COLO668 (cell line): ENCODE measurements at regions not wholly inside any gene's neighbourhood (a gene's known extent, or its start where the extent isn't known, plus 50 kb on each side); places are given as distances from the start of the nearest gene placed in this dataset.

ENCODE experiments used
- DNase-seq: peaks from one replicate; lab custom pipeline; 2025; ENCODE audit not compliant: unreplicated experiment; lab: John Stamatoyannopoulos, UW

DNA sequence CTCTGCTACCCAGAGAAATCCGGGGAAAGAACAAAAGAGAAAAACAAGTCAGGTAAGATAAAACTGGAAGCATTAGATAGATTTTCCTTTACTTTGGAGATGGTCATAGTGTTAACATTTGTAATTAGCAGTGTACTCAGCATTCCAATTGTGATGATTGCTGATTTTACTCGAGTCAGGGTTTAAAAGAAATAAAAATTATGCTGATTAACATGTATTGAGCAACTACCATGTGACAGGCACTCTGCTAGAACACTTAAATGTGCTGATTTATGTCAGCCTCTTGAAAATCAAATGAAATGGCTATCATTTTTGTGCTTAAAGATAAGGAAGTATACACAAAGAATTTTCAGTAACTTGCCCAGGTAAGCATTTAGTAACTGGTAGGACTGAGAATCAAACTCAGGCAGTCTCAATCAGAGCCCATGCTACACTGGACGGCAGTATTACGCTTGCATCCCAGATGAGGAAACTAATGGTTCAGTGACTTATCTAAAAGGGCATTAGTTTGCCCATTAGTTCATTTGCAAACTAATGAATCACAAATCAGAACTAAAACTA is 735.1 kb upstream of the SORCS1 start:
- DNase-seq = no peak

DNA sequence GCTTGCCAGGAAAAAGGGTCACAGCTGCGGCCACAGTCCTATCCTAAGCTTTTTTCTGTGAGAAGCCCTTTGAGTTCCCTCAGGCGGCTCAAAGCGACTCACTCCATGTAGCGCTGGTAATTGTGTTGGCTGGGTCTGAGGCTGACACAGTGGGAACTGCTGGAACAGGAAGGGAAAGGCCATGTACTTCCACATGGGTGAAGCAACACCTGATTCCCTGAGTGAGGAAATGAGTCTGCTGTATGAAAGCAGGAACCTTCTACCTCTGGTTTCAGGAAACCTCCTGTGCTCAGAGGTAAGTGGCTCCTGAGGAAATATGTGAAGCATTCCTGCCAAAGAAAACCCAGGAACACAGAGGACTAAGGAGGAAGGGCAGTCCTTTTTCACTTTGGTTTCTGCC is 734.6 kb upstream of the SORCS1 start:
- no peak for DNase-seq

DNA sequence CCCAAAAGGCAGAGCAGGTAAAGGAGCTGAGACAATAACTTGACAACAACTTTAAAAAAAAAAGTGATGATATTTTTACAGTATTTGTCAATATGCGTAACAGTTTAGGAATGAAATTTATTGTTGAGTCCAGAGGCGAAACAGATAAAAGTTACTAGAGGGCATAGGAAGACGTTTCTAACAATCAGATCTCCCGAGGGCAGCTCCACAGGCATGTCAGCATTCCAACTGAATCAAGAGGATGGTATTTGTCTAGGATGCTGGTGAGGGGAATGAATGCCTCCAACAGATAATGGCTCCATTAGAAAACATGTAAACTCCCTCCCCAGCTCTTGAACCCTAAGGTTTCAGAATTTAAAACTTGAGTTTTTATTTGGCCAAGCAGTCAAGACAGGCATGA is 733.9 kb upstream of the SORCS1 start:
- DNase-seq = no peak

DNA sequence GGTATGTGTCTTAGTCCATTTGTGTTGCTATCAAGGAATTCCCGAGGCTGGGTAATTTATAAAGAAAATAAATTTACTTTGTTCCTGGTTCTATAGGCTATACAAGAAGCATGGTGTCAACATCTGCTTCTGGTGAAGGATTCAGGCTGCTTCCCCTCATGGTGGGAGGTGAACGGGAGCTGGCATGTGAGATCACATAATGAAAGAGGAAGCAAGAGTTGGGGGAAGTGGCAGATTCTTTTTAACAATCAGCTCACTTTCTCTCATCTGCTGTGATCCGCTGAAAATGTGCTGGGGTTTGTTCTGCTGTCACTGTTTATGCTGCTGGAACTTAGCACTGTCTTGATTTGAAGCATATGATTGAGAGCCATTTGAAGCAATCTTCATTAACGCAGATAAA is 730.0 kb upstream of the SORCS1 start:
- no peak for DNase-seq

DNA sequence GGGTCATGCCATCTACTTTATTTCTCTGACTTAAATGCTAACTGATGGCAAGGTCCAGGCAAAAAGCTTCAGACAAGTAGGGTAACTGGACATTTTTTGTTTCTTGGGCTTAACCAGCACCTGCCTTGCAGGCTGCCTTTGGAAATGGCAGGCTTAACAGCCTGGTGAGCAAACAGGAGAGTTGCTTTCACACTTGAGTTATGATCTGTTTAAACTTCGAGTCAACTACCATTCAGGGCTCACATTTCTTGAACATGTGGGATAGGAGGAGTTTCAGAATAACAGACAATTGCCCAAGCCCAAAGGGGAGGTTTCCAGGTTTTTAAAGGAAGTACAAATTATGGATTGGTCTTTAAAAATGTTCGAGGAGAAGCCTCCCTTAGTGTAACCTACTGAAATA is 724.6 kb upstream of the SORCS1 start:
- no peak for DNase-seq

DNA sequence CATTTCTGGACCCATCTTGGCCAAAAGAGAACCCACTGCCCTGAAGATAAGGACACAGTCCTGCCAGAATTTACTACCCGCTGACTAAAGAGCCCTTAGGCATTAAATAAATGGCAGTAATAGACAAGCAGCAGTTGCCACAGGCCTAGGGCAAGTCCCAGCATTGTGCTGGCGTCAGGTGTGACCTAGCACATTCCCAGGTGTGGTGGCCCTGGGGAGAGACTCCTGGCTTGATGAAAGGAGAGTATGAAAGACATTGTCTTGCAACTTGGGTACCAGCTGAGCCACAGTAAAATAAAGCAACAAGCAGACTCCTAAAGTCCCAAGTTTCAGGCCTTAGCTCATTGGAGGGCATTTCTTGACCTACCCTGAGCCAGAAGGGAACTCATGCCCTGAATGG is 715.7 kb upstream of the SORCS1 start:
- no peak for DNase-seq

DNA sequence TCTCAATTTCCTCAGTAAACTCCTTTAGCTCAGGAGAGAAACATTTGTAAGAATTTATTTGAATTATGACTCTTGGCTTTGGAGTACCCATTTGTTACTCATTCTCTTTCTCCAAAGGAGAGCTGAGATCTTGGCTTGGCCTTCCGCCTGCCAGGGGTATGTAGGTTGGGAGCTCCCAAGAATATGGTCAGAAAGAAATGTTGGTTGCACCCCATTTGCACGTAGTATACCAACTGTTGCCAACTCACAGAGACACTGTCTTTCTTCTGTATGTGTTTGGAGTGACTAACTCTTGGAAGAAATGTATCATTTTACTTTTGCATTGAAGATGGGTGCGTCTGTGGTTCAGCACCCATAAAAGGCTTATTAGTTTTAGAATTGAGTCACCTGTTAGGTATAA is 708.5 kb upstream of the SORCS1 start:
- DNase-seq = no peak

DNA sequence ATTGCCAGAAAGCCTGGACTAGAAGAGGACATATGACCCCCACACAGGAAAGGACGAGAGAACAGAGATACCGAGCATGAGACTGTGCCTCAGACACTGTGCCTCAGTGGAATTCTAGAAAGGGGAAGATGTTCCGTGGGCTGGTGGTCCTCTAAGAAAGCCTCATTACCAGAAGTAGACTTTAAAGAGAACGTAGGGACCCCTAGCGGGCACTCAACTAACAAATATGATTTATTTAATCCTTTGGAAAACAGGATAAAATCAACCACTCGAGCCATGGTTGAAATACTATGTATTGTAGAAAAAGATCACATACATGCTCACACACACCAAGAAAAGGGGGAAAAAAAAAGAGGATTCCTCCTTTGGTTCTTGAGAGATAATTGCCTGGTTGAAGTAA is 701.2 kb upstream of the SORCS1 start:
- DNase-seq = no peak

DNA sequence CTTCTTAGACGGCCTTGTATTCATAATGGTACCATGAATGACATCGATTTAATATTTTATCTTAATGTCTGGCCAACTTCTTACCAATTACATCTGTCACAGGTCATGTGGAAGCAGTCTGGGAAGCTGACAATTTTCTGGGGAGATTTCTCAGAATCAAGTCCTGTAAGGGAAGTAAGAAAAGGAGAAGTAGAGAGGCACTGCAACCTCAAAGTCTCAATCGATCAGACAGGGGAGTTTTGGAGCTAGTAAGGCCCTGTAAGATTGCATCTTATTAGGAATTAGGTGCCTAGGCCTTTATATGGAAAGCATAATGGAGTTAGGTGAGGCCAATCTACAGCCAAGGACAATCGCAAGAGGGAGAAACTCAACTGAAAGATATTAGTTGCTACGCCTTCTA is 694.6 kb upstream of the SORCS1 start:
- no peak for DNase-seq

DNA sequence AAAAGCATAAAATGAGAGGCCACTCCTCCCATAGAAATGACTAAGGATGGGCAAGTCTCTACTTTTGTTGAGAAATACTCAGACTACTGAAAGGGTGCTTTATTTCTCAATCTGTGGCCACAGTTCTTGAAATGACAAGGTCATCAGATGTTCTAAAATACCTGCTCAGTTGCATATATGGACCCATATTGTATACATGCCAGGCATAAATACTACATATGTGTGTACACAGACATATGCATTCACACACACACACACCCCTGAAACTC is 691.5 kb upstream of the SORCS1 start:
- DNase-seq = no peak

DNA sequence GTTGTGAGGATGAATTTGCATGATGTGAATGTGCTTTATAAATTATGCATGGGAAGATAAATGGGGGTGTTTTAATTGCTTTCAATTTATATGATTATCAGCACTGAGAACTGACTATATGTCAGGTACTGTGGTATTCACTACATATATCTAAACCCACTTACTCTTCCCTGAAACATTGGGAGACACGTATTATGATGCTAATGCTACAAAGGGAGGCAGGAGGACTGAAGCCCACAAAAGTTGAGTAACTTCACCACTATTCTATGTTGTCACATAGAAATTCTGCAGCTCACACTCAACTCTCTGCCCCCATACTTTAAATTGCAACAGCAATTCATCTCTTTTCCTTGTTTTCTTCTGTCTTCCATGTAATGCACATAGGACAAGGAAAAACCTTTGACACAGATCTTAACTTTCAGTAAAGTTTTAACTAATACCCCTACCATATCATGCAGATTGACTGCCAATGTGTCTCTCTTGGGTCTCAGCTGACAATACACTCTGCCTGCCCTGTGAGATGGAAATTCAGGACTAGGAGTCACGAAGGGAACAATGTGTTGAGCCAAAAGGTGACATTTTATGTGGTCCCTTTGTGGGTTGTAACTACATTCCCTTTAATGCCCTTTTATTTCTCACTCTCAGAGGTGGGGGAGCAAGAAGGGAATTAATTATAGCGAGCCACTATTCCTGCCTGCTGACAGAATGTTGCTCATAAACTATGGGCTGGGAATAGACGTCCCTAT is 691.0 kb upstream of the SORCS1 start:
- no peak for DNase-seq

DNA sequence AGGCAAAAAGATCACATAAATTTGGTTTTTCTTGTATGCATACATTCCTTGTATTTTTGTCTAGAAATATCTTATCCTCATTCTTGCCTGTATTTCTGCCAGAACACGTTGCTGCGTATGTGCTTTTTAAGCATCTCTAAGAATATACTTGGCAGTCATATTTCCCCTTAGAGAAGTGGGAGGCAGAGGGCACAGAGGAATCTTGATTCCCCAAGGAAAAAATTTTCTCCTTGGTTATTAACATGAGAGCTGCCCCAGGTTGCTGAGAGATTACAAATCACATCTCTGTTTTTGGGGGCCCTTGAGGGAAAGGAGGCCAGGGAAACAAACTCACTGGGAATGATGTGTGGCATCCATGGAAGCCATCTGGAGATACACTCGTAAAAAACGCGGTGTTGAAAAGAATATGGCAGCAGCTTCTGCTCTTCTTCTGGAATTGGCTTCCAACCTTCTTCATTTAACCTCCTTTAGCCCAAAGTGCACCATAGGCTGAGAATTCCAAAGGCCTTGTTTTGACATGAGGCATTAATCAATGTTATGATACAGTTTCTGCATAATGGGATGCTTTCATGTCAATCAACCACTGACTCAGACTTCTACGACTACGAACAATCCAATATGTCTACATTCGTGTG is 684.3 kb upstream of the SORCS1 start:
- DNase-seq = no peak

DNA sequence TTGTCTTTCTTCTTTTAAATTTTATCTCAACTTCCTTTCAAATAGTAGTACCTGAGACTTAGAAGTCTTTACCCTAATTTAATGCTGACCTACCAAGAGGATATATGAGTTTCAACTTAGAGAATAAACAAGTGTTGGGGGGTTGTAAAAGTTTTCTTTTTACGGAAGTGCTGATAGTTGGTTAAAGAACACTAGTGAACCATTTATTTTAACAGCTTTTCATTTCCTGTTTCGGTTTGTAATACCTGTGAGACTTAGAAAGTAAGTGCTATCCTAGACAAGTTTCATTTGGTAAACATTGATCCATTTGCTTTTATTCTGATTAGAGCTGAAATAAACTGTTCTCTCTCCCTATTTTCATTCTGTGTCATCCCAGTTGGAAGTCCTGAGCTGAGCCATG is 683.1 kb upstream of the SORCS1 start:
- no peak for DNase-seq

DNA sequence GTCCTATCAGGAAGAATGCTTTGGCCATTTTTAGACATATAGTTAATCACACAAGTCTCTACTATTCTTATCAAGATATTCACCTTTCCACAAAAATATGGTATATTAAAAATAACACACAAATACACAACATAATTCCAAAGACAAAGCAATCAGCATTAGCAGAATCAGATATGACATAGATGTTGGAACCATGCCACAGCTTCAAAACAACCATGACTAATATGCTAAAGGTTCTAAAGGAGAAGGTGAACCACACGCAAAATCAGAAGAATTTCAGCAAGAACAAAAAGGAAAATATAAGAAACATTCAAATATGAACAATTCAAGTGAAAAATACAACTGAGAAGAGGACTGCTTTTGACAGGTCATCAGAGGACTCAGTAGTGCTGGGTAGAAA is 670.2 kb upstream of the SORCS1 start:
- no peak for DNase-seq

DNA sequence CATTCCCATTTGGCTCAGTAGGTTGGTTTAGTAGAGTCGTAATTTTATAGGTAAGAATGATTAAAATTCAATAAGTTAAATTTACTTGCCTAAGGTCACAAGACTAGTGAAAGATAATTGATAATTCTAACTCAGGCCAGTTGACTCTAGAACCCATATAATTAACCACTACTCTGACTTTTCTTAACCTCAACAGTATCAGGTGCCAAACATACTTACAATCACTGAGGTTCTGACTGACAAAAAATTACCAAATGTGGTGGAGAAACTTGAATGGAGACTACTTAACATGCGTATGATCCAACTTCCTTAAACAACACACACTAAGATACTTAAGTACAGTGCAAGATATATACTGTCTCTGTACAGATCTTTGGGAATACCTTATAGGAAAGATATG is 667.3 kb upstream of the SORCS1 start:
- DNase-seq = no peak

DNA sequence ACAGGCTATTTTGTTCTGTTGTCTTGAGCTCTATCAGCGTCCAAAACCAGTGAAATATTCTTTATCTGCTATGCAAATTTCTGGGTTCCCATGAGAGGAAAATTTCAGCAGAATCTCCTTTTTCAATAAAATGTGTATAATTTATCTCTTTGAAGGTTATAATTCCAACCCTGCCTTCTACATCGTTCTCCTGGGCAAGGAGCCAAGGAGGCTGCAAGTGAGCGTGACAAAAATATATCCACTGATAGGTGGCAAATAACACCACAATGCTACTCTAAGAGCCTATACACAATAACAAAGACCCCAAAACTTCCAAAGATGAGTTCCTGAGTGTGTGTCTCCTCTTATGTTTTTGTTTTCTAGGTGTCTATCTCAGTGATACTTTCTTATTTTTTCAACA is 664.7 kb upstream of the SORCS1 start:
- no peak for DNase-seq

DNA sequence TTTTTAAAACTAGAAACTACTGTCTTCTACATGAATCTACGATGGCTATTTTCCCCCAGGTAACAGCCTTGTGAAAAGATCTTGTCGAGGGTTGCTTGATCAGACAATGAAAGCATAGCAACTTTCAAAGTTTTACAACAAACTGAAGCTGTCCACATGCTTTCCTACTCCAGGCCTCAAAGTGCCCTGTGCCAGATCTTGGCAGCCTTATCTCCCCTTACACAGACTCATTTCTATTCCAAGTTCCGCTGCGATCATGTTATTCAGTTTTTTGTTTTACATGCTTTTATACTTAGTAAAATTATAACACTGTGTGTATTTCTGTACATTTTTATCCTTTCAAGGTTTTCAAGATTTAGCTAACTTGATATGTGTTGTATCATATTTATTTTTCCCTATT is 661.7 kb upstream of the SORCS1 start:
- no peak for DNase-seq

DNA sequence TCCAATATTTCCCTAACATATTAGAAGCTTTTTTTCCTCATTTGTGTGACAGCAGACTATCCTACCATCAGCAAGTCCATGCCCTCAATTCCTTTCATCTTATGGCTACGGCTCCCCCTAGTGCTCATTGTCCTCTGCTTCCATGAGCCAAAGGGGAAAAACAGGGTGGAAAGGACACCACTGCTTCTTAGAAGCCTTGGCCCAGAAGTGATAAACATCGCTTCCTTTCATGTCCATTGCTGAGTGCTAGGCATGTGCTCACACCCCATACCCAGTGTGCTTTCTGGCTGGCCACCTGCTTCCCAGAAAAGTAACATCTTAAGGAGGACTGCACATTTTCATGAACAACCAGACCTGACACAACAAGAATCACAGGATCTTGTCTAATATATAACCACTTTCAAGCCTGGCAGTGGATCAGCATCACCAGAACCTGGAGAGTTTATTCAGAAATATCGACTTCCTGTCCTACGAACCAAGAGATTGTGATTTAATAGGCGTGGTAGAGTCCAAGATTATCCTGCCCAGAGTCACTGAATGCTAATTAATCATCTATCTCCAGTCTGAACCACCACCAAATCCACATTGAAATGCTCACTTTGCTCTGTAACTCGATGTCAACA is 650.5 kb upstream of the SORCS1 start:
- peak; percentile 53 for DNase-seq

DNA sequence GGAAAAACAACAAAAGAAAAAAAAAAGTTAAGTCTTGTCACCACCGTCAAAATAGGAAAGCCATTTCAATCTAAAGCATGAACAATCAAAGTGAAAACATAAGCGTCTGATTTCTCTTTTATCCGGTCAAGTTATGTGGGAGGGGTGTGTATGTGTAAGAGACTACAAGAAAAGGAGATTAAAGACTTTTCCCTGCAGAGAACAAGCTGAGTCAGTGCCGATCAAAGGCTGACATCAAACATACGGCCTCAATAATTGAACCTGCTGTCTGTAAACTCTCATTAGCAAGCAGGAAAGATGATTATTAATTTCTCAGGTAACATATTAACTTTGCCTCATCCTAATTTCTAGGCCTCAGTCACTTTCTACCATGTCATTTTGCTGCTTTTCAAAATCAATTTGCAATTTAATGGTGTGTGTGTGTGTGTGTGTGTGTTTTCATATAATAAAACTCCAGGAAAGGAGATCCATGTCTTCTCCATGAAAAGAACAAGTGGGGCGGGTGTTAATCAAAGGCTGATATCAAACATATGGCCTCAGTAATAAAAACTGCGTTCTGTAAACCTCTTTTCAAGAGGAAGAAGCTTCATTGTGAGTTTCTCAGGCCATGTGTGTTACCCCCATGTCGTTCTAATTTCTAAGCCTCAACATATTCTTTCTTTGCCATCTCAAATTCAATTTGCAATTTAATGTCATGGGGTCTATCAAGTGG is 649.1 kb upstream of the SORCS1 start:
- DNase-seq = no peak

DNA sequence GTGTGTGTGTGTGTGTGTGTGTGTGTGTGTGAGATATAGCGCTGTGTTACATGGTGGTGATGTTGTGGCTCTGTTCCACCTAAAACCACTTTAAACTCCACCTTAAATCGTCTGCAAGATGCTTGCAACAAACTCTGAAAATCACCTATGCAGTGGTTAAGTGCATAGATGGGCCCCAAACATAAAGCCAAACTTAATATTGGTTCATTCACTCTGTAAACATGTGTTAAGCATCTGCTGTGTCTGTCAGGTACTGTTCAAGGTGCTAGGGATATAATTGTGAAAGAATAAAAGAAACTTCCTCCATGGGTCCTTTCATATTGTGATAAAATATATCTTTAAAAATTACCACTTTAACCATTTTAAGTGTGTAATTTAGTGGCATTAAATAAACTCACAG is 645.4 kb upstream of the SORCS1 start:
- no peak for DNase-seq

DNA sequence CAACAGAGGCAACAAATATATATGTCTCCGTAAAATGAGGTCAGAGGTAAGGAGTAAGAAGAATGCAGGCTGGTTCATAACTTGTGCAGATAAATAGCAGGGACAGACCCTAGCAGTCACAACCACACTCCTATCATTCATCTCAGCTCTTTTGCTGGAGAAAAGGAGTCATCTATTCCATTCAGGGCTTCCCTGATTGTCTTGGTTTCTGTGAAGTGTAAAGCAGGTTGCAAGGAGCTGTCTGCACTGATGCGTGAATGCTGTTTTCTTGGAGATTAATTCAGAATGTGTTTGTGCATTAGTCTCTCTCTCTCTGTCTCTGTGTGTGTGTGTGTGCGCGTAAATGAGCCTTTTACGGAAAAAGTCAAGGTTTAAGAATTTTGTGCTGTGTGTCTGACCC is 643.3 kb upstream of the SORCS1 start:
- DNase-seq = no peak

DNA sequence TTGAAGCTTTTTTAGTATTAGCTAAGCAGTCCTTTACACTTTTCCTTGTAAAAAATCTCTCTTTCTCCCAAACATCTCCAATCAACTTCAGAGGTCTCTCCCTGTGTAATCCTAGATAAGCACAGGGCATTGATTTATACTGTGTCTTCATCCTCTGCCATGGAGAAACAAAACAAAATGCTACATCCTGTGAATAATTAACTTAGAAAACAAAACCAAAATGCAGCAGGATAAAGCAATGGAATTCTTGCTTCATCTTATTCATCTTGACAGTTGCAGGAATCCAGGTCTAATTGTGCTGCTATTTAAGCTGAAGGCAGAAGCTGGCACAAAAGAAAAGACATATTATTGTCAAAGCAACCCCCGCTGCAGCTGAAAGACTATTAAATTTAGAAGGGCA is 641.5 kb upstream of the SORCS1 start:
- DNase-seq = no peak
